G401 (cell line): ENCODE measurements at regions not wholly inside any gene's neighbourhood (a gene's known extent, or its start where the extent isn't known, plus 50 kb on each side); places are given as distances from the start of the nearest gene placed in this dataset.

ENCODE experiments used
- DNase-seq: peaks from one replicate; pipeline ENCODE4 v3.0.0-alpha.2; 2015; ENCODE audit warnings: low spot score
- in situ Hi-C: cut with HindIII; loops from 2 replicates; pipeline ENCODE4 v1.10.0; 2016; ENCODE audit warnings: low sequenced_read_pairs, mixed read lengths

GRCh38 chr1:190540366-190540765 lies 62.7 kb upstream of the BRINP3 start:
- no peak for DNase-seq
- in situ Hi-C loops: no loop called here

DNA sequence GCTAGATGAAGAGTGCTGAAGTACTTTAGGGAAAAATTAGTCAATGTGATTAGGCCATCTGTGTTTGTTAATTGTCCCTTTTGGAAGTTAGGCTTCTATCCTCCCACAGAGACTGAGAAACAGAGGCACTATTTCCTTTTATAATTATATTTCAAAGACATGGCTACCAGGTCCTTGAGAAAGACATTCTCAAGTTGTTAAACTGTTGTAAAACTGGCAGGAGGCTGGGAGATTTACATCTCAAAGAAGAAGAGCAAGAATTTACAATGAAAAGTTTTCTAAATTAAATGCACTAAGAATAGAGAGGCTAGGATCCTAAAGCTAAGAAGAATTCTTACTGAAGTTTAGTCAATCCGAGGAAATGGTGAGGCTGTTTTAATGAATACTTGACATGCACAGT lies 74.0 kb upstream of the BRINP3 start:
- DNase-seq: no peak
- in situ Hi-C loops: no loop called here

- in situ Hi-C loops: no loop called here
- no peak for DNase-seq
These were observed 82.6 kb upstream of the BRINP3 start for GRCh38 chr1:190560161-190560681.

- no peak for DNase-seq
- in situ Hi-C loops: no loop called here
These were observed 85.6 kb upstream of the BRINP3 start for GRCh38 chr1:190563230-190563629.

GRCh38 chr1:190564117-190564516 lies 86.5 kb upstream of the BRINP3 start:
- no peak for DNase-seq
- in situ Hi-C loops: no loop called here

DNA sequence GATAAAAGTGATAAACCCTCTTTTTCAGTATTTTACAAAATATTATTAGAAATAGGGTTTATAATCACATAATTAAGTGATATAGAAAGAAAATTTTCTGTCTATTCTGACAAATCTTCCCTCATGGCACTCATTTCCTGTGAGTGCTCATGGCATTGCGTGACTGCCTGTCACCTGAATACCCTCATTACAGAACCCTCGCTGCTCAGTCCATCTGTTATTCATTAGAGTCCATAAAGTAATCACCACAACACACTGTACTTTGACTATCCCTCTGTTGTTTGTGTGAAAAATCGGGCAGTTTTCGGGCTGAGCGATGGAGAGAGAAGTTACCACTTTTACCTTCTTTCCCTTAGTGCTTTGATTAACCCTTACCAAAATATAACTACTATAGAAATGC lies 100.4 kb upstream of the BRINP3 start:
- peak; percentile 94 for DNase-seq
- in situ Hi-C loops: no loop called here

- in situ Hi-C loops: no loop called here
These were observed 100.9 kb upstream of the BRINP3 start for GRCh38 chr1:190578526-190578925.

DNA sequence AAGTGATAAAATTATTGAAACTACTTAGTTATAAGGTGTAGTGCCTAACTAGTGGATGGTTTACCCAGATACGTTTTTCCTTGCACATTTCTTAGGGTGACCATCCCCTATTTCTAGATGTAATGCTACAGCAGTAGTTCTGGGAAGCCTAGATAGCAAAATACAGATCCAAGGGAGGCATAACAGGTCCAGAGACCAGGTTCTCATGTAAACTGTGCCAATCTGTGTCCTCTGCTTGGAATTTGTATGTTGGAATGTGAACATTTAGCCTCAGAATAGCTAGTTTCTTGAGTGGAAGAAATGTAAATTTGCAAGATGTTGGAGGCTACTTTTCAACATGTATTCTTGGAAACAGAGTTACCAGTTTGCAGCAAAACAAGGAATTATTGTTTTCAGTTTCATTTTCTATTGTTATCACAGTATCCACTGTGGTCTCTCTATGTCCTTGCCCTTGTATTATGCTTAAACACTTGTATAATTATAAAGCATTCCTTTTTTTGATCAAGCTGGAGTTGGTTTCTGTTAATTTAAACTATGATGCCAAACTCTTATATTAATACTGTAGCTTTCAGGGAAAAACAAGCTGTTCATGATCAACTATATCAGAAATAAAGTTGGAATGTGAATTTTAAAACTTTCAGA lies 102.0 kb upstream of the BRINP3 start:
- in situ Hi-C loops: no loop called here
- no peak for DNase-seq

More at GRCh38 chr1:190578526-190578925, 100.9 kb upstream of the BRINP3 start:
- DNase-seq: peak; percentile 87

- in situ Hi-C loops: no loop called here
- no peak for DNase-seq
These were observed 106.2 kb upstream of the BRINP3 start for GRCh38 chr1:190583862-190584261.

- DNase-seq: no peak
- in situ Hi-C loops: no loop called here
These were observed 110.8 kb upstream of the BRINP3 start for GRCh38 chr1:190588424-190588823.

DNA sequence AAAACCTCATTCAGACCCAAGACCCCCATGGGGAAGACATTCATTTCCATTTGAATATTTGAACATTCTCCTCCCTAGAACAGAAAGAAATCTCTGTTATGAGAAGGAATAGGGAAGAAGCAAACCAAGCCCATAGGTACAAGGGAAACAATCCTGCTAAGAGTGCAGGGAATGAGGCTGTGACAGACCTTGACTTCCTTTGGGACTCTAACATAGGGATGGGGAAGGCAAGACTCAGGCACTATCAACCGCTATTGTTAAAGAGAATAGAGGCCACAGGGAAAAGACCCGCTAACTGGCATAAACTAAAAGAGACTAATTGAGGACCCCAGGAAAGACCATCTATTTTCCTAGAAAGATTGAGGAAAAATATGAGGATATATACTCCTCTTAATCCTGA lies 117.8 kb upstream of the BRINP3 start:
- no peak for DNase-seq
- in situ Hi-C loops: no loop called here

- no peak for DNase-seq
- in situ Hi-C loops: no loop called here
These were observed 119.6 kb upstream of the BRINP3 start for GRCh38 chr1:190597294-190597693.

DNA sequence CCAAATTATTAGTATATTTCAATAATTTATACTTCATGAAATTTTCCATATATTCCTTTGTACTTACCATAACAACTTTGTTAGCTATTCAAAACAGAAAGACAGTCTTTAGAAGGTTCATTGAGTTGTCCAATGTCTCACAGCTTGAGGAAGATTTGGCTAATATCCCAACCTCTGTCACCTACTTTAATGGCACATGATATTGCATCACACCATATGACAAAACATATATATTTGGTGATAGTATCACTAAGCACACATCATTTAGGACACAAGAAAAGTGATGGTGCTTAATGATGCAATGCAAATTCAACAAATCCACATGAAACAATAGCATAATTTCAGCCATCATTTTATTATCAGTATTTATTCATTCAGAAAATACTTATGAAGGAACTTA lies 122.0 kb upstream of the BRINP3 start:
- in situ Hi-C loops: no loop called here
- DNase-seq: no peak

DNA sequence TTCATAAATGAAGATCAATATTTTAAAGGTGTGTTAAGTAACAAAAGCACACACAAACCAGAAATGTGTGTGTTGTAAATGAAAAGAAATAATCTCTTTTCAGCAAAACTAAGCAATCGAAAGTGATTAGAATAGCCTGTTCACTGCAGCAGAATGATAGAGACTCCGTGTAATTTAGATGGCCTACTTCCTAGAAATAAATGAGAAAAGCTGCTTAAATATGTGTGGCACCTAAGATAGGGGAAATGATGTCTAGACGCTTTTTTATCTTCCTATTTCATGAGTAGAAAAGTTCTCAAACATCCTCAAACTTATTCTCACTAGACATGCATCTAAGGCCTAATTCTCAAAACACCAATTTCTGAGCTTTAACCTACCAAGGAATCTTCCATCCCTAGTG lies 124.7 kb upstream of the BRINP3 start:
- in situ Hi-C loops: no loop called here
- no peak for DNase-seq

GRCh38 chr1:190608282-190608681 lies 130.6 kb upstream of the BRINP3 start:
- in situ Hi-C loops: no loop called here
- DNase-seq: no peak

DNA sequence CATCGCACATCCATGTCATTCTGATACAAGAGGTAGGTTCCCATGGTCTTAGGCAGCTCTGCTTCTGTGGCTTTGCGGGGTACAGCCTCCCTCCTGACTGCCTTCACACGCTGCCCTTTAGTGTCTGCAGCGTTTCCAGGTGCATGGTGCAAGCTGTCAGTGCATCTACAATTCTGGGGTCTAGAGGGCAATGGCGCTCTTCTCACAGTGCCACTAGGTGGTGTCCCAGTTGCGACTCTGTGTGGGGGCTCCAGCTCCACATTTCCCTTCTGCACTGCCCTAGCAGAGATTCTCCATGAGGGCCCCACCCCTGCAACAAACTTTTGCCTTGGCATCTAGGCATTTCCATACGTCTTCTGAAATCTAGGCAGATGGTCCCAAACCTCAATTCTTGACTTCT lies 138.2 kb upstream of the BRINP3 start:
- DNase-seq: no peak
- in situ Hi-C loops: no loop called here

- no peak for DNase-seq
- in situ Hi-C loops: no loop called here
These were observed 138.6 kb upstream of the BRINP3 start for GRCh38 chr1:190616235-190616634.

GRCh38 chr1:190619724-190620123 lies 142.1 kb upstream of the BRINP3 start:
- in situ Hi-C loops: no loop called here
- DNase-seq: no peak

GRCh38 chr1:190633488-190633887 lies 155.8 kb upstream of the BRINP3 start:
- no peak for DNase-seq
- in situ Hi-C loops: no loop called here

DNA sequence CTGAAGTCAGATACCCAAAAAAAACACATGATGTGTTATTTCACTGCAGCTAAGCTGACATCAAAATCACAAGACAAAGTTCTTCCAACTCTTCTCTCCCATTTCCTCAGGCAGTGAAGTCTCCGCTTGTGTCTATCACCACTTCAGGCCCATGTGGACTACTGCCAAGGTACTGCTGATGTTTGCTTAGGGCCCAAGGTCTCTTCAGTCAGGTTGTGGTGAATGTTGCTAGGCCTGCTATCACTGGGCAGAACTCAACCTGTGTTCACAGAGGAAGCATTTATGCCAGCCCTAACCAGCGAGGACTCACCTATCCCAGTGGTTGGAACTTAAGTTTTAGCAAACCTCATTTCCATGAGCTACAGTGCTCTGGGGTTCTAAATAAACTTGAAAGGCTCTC lies 156.5 kb upstream of the BRINP3 start:
- in situ Hi-C loops: no loop called here
- no peak for DNase-seq

- in situ Hi-C loops: no loop called here
- no peak for DNase-seq
These were observed 171.9 kb upstream of the BRINP3 start for GRCh38 chr1:190649553-190649952.
